Germinal center (tissue), 1 donor: ENCODE measurements at regions not wholly inside any gene's neighbourhood (a gene's known extent, or its start where the extent isn't known, plus 50 kb on each side); places are given as distances from the start of the nearest gene placed in this dataset.
"Not testable (repeated sequence)": the region's sequence is repeated elsewhere in the genome, so short reads cannot be mapped to it uniquely, and the experiment has no call there.

Experiments
- DNase-seq: peaks from one replicate; pipeline ENCODE4 v3.0.0; 2012; ENCODE audit warnings: mixed read lengths, low spot score

GRCh38 chr21:22019766-22020165 lies 1021.6 kb downstream of the NCAM2 start:
- no peak for DNase-seq

GRCh38 chr21:22020221-22020620 lies 1022.0 kb downstream of the NCAM2 start:
- DNase-seq, result no peak

GRCh38 chr21:22023896-22024295 lies 1025.7 kb downstream of the NCAM2 start:
- not testable (repeated sequence) for DNase-seq

- no peak for DNase-seq
Measured at GRCh38 chr21:22044431-22044830, 1046.2 kb downstream of the NCAM2 start.

GRCh38 chr21:22046576-22046975 lies 1048.4 kb downstream of the NCAM2 start:
- no peak for DNase-seq

GRCh38 chr21:22056904-22057303 lies 1058.7 kb downstream of the NCAM2 start:
- DNase-seq, result no peak

- DNase-seq, result no peak
Measured at GRCh38 chr21:22062472-22063139, 1064.4 kb downstream of the NCAM2 start.

- no peak for DNase-seq
Measured at GRCh38 chr21:22063140-22063539, 1064.9 kb downstream of the NCAM2 start.

- DNase-seq, result no peak
Measured at GRCh38 chr21:22076471-22076870, 1078.3 kb downstream of the NCAM2 start.

GRCh38 chr21:22083899-22084298 lies 1085.7 kb downstream of the NCAM2 start:
- no peak for DNase-seq

- no peak for DNase-seq
Measured at GRCh38 chr21:22096314-22096713, 1098.1 kb downstream of the NCAM2 start.

GRCh38 chr21:22106720-22107410 lies 1108.7 kb downstream of the NCAM2 start:
- no peak for DNase-seq

GRCh38 chr21:22115746-22116145 lies 1117.5 kb downstream of the NCAM2 start:
- no peak for DNase-seq

- DNase-seq, result no peak
Measured at GRCh38 chr21:22120616-22121266, 1122.5 kb downstream of the NCAM2 start.

GRCh38 chr21:22125581-22125980 lies 1127.4 kb downstream of the NCAM2 start:
- DNase-seq, result no peak

- DNase-seq, result no peak
Measured at GRCh38 chr21:22128671-22129070, 1130.5 kb downstream of the NCAM2 start.

GRCh38 chr21:22132358-22133071 lies 1134.3 kb downstream of the NCAM2 start:
- DNase-seq, result no peak

- DNase-seq, result no peak
Measured at GRCh38 chr21:22136740-22137139, 1138.5 kb downstream of the NCAM2 start.

GRCh38 chr21:22138297-22139016 lies 1140.2 kb downstream of the NCAM2 start:
- DNase-seq, result no peak

- no peak for DNase-seq
Measured at GRCh38 chr21:22145545-22145944, 1147.3 kb downstream of the NCAM2 start.

- DNase-seq, result no peak
Measured at GRCh38 chr21:22154579-22155274, 1156.5 kb downstream of the NCAM2 start.
